ENCODE measurements at regions not wholly inside any gene's neighbourhood (a gene's known extent, or its start where the extent isn't known, plus 50 kb on each side); places are given as distances from the start of the nearest gene placed in this dataset.

DNA sequence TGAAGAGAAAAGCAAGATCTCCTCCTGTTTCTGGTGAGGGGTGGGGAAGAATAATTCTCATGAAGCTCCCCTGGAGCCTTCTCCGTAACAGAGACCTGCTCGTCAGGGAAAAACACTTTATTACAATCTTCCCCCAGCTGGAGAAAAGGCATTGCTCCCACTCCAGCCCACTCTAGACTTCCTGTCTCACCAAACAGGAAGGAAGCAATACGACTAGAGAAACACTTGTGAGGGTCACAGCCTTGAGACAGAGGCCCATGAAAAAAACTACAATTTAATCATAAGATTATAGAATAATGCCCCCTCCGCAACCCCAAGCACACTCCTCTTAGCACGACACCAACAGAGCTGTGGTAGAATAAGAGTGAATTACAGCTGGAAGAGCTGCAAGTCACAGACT lies 197.2 kb upstream of the S1PR3 start:
- H3K27ac ChIP-seq = no peak overlapping the region
- no peaks in the 10 kb centered on the region for H3K9me3 ChIP-seq
- H3K27me3 ChIP-seq = no peaks in the 10 kb centered on the region
- TF ChIP-seq POLR2AphosphoS5 (IDR thresholded peaks at IDR 0.05) (no peak), POLR2A (IDR thresholded peaks at IDR 0.05) (no peak), EP300 (IDR thresholded peaks at IDR 0.05) (no peak)
- H3K36me3 ChIP-seq = no peaks in the 10 kb centered on the region
- DNase-seq (ENCODE audit: low spot score in 2 of 2) = no peak
- peaks cover 14% of the 10 kb centered on the region for H3K4me1 ChIP-seq
- 59% methylated on average over 5 of the region's 5 CpGs for WGBS
- no peak overlapping the region for H3K4me3 ChIP-seq

DNA sequence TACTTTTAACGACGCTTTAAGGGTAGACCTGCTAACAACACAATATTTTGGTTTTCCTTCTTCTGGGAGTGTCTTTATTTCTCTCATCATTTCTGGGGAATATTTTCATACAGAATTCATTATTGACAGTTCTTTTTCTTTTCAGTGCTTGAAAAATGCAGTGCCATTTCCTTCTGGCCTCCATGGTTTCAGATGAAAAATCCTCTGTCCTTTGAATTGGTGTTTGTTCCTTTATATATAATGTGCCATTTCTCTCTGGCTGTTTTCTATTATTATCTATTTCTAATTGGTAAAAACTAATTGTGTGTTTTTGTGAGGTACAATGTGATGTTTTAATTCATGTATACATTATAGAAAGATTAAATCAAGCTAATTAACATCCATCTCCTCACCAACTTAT lies 194.3 kb upstream of the S1PR3 start:
- Histone ChIP-seq H3K27ac (no peak overlapping the region), H3K4me1 (peaks cover 2% of the 10 kb centered on the region), H3K9me3 (no peaks in the 10 kb centered on the region), H3K27me3 (no peaks in the 10 kb centered on the region), H3K4me3 (no peak overlapping the region), H3K36me3 (no peaks in the 10 kb centered on the region)
- DNase-seq (ENCODE audit: low spot score in 2 of 2) = no peak
- 98% methylated on average over 2 of the region's 2 CpGs for WGBS
- TF ChIP-seq POLR2A (IDR thresholded peaks at IDR 0.05) = no peak
- TF ChIP-seq POLR2AphosphoS5 (IDR thresholded peaks at IDR 0.05) = no peak
- TF ChIP-seq EP300 (IDR thresholded peaks at IDR 0.05) = no peak
- TF ChIP-seq, protein P1, sequence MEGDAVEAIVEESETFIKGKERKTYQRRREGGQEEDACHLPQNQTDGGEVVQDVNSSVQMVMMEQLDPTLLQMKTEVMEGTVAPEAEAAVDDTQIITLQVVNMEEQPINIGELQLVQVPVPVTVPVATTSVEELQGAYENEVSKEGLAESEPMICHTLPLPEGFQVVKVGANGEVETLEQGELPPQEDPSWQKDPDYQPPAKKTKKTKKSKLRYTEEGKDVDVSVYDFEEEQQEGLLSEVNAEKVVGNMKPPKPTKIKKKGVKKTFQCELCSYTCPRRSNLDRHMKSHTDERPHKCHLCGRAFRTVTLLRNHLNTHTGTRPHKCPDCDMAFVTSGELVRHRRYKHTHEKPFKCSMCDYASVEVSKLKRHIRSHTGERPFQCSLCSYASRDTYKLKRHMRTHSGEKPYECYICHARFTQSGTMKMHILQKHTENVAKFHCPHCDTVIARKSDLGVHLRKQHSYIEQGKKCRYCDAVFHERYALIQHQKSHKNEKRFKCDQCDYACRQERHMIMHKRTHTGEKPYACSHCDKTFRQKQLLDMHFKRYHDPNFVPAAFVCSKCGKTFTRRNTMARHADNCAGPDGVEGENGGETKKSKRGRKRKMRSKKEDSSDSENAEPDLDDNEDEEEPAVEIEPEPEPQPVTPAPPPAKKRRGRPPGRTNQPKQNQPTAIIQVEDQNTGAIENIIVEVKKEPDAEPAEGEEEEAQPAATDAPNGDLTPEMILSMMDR (IDR thresholded peaks at IDR 0.05) = no peak

DNA sequence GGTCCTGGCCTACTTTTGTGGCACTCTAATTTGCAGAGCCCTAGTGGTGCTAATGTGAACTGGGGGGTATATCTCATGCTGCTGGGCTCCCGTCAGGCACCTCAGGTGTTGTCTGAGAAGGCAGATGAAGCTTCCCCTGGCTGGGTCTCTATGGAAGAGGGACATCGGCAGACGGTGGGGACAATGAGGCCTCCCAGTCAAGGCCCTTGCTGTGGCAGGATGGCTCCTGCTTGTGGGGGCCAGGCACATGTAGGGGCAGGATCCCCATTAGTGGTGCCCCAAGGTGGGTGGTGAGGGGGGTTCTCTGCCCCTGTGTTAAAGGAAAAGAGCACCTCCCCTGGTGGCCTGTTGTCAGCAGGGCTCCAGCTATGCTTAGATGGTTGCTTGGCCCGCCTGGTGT lies 192.8 kb upstream of the S1PR3 start:
- TF ChIP-seq, protein P1 (IDR thresholded peaks at IDR 0.05) = no peak
- TF ChIP-seq EP300 (IDR thresholded peaks at IDR 0.05) = no peak
- TF ChIP-seq POLR2A (IDR thresholded peaks at IDR 0.05) = no peak
- TF ChIP-seq POLR2AphosphoS5 (IDR thresholded peaks at IDR 0.05) = no peak
- 87% methylated on average over 4 of the region's 4 CpGs for WGBS
- H3K27ac ChIP-seq = no peak overlapping the region
- H3K4me3 ChIP-seq = no peak overlapping the region
- H3K36me3 ChIP-seq = no peaks in the 10 kb centered on the region
- DNase-seq (ENCODE audit: low spot score in 2 of 2) = no peak
- no peaks in the 10 kb centered on the region for H3K4me1 ChIP-seq
- H3K27me3 ChIP-seq = peaks cover 3% of the 10 kb centered on the region
- H3K9me3 ChIP-seq = no peaks in the 10 kb centered on the region

DNA sequence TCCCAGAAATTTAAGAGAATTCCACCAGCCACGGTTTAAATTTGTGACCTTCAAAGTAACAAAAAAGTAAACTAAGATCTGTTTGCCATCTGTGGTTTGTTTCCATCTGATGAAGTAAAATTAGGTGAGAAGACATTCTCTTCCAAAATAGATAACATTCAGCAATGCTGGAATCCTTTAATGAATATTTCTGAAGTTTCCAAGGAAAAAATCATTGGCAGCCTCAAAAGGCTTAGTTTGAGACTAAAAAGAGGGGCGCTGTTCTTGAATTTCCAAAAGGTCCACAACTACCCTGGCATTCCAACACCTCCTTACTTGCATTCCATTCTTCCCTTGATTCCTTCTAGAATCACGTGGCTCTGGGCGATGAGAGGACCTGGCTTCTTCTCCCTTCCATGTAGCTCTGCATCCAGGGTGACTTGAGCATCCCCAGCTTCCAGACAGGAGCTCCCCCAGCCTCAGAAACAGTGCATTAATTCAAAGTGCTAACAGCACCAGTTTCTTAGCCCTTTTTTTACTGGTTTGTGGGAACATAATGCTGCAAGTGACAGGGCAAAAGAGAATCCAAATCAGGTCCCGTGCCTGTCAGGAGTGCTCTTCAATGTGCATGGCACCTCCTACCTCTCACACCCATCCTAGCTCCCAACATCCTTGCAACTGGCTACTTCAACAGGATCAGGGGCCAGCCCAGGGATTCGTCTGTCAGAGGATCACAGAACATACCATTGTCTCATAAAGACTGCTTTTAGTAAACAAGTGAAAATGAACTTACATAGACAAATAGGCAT lies 191.5 kb upstream of the S1PR3 start:
- Histone ChIP-seq H3K27me3 (peaks cover 3% of the 10 kb centered on the region), H3K36me3 (no peaks in the 10 kb centered on the region), H3K4me1 (no peaks in the 10 kb centered on the region), H3K4me3 (no peak overlapping the region), H3K27ac (no peak overlapping the region), H3K9me3 (no peaks in the 10 kb centered on the region)
- TF ChIP-seq POLR2A (IDR thresholded peaks at IDR 0.05) (no peak), EP300 (IDR thresholded peaks at IDR 0.05) (no peak), POLR2AphosphoS5 (IDR thresholded peaks at IDR 0.05) (no peak)
- TF ChIP-seq, protein P1 (IDR thresholded peaks at IDR 0.05) = no peak
- WGBS = 72% methylated on average over 6 of the region's 6 CpGs
- peak in 1 of 2 donors; percentile 23 for DNase-seq (ENCODE audit: low spot score in 2 of 2)

DNA sequence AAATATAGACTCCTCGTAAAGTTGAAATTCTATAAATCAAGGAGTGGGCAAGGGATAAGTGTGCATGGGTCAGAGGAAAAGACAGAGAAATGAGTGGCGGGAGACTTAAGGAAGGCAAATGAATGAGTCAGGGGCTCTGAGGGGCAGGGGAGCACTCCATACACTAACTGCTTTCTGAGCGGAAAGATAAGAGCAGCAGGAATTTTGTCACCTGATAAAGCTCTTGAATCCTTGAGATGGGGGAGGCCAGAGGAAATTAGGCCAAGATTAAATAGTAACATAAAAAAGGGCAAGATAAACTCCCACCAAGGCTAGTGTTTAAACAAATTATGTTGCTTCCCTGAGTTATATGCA lies 191.0 kb upstream of the S1PR3 start:
- WGBS = 93% methylated on average over 3 of the region's 3 CpGs
- TF ChIP-seq POLR2AphosphoS5 (IDR thresholded peaks at IDR 0.05) (no peak), EP300 (IDR thresholded peaks at IDR 0.05) (no peak), POLR2A (IDR thresholded peaks at IDR 0.05) (no peak)
- TF ChIP-seq, protein P1 (IDR thresholded peaks at IDR 0.05) = no peak
- Histone ChIP-seq H3K4me1 (no peaks in the 10 kb centered on the region), H3K27me3 (peaks cover 3% of the 10 kb centered on the region), H3K27ac (no peak overlapping the region), H3K36me3 (no peaks in the 10 kb centered on the region), H3K9me3 (no peaks in the 10 kb centered on the region), H3K4me3 (no peak overlapping the region)
- DNase-seq (ENCODE audit: low spot score in 2 of 2) = no peak

Data from suprapubic skin (tissue), 4 donors.